Suppressor macrophage treated with lipopolysaccharide for 1 hour (primary cell): ENCODE measurements at regions not wholly inside any gene's neighbourhood (a gene's known extent, or its start where the extent isn't known, plus 50 kb on each side); places are given as distances from the start of the nearest gene placed in this dataset.

Experiments
- DNase-seq, 3 donors: peaks; one replicate each; pipeline ENCODE4 v3.0.0-alpha.2; 2020 to 2022

GRCh38 chr6:147869869-147870268, 361.4 kb downstream of the SAMD5 start:
- no peak for DNase-seq

GRCh38 chr6:147870506-147871110, 362.1 kb downstream of the SAMD5 start:
- no peak for DNase-seq

GRCh38 chr6:147872002-147872401, 363.5 kb downstream of the SAMD5 start:
- DNase-seq = no peak

GRCh38 chr6:147873816-147874215, 365.3 kb downstream of the SAMD5 start:
- no peak for DNase-seq

- DNase-seq = no peak
Observed at GRCh38 chr6:147874322-147874721, 365.8 kb downstream of the SAMD5 start.

- no peak for DNase-seq
Observed at GRCh38 chr6:147879031-147879580, 370.6 kb downstream of the SAMD5 start.

GRCh38 chr6:147881432-147881831, 372.9 kb downstream of the SAMD5 start:
- DNase-seq = no peak

- no peak for DNase-seq
Observed at GRCh38 chr6:147888374-147888773, 379.9 kb downstream of the SAMD5 start.

GRCh38 chr6:147891671-147892070, 383.2 kb downstream of the SAMD5 start:
- no peak for DNase-seq

GRCh38 chr6:147892476-147892875, 384.0 kb downstream of the SAMD5 start:
- no peak for DNase-seq

GRCh38 chr6:147895272-147895671, 386.8 kb downstream of the SAMD5 start:
- DNase-seq = no peak

GRCh38 chr6:147900247-147900830, 391.8 kb downstream of the SAMD5 start:
- DNase-seq = no peak

GRCh38 chr6:147903321-147903720, 394.8 kb downstream of the SAMD5 start:
- no peak for DNase-seq

GRCh38 chr6:147903931-147904330, 395.4 kb downstream of the SAMD5 start:
- no peak for DNase-seq

GRCh38 chr6:147904416-147904815, 395.9 kb downstream of the SAMD5 start:
- no peak for DNase-seq

GRCh38 chr6:147905711-147906110, 397.2 kb downstream of the SAMD5 start:
- DNase-seq = no peak

- no peak for DNase-seq
Observed at GRCh38 chr6:147906361-147906760, 397.9 kb downstream of the SAMD5 start.

GRCh38 chr6:147909640-147910039, 401.1 kb downstream of the SAMD5 start:
- no peak for DNase-seq

GRCh38 chr6:147910281-147910680, 401.8 kb downstream of the SAMD5 start:
- DNase-seq = no peak

GRCh38 chr6:147911057-147911456, 402.6 kb downstream of the SAMD5 start:
- DNase-seq = no peak

- no peak for DNase-seq
Observed at GRCh38 chr6:147911686-147912085, 403.2 kb downstream of the SAMD5 start.

GRCh38 chr6:147922799-147923198, 414.3 kb downstream of the SAMD5 start:
- DNase-seq = no peak

GRCh38 chr6:147924598-147924997, 416.1 kb downstream of the SAMD5 start:
- DNase-seq = no peak

- DNase-seq = no peak
Observed at GRCh38 chr6:147925826-147926225, 416.8 kb upstream of the SASH1 start.

GRCh38 chr6:147930745-147931144, 411.9 kb upstream of the SASH1 start:
- no peak for DNase-seq
